HEK293 (cell line): ENCODE measurements at regions not wholly inside any gene's neighbourhood (a gene's known extent, or its start where the extent isn't known, plus 50 kb on each side); places are given as distances from the start of the nearest gene placed in this dataset.

ENCODE experiments used
- CTCF ChIA-PET: fragments of 350-600 bp; formaldehyde crosslinking; extraction: SDS; loops from one replicate; lab custom pipeline; 2021; ENCODE audit warnings: antibody characterized with exemption; lab: Yijun Ruan, JAX
- POLR2A ChIA-PET: fragments of 300-600 bp; formaldehyde crosslinking; extraction: SDS; loops from one replicate; lab custom pipeline; 2020; ENCODE audit warnings: antibody characterized with exemption, inconsistent platforms; lab: Yijun Ruan, JAX
- H3K27ac ChIP-seq: fragments of 200-500 bp; sonication (Bioruptor generic); 2 replicates; pipeline ENCODE4 v1.5.1; 2014; ENCODE audit warnings: low read depth, low read length, control low read depth, inconsistent platforms; ENCODE audit errors: extremely low read depth
- H3K36me3 ChIP-seq, 2 experiments: fragments of 200-500 bp in 1 of 2; sonication (Bioruptor generic) in 1 of 2; 1 replicate in 1 of 2; 2 replicates in 1 of 2; pipeline ENCODE4 v1.5.1; 2014 to 2017; ENCODE audit warnings: inconsistent platforms in 2 of 2, low read length in 2 of 2; ENCODE audit not compliant: control insufficient read depth in 2 of 2, insufficient read depth in 1 of 2
- H3K4me1 ChIP-seq: fragments of 200-500 bp; sonication (Bioruptor generic); 2 replicates; pipeline ENCODE4 v1.5.1; 2014; ENCODE audit warnings: mild to moderate bottlenecking, low read length, inconsistent platforms; ENCODE audit not compliant: control insufficient read depth, insufficient read depth
- H3K4me3 ChIP-seq: 2 replicates; pipeline ENCODE4 v1.5.1; 2011; ENCODE audit warnings: low read depth, mild to moderate bottlenecking, control low read depth, low read length, moderate library complexity
- H3K9me3 ChIP-seq: fragments of 200-500 bp; sonication (Bioruptor generic); 2 replicates; pipeline ENCODE4 v1.5.1; 2014; ENCODE audit warnings: low read depth, low read length, inconsistent platforms; ENCODE audit not compliant: control insufficient read depth, insufficient read depth
- KLF7 ChIP-seq: fragments of 450-650 bp; formaldehyde crosslinking; IDR thresholded peaks from 2 replicates; pipeline ENCODE4 v1.5.1; 2016; ENCODE audit warnings: missing biosample characterization, missing genetic modification characterization, borderline replicate concordance
- MEIS1 ChIP-seq: sonication (generic); formaldehyde crosslinking; IDR thresholded peaks from 2 replicates; pipeline ENCODE4 v1.8.1; 2022; ENCODE audit warnings: missing genetic modification reagents, mild to moderate bottlenecking, borderline replicate concordance
- MZF1 ChIP-seq: fragments of 450-650 bp; formaldehyde crosslinking; IDR thresholded peaks from 2 replicates; pipeline ENCODE4 v1.5.1; 2017; ENCODE audit warnings: missing biosample characterization, missing genetic modification characterization, borderline replicate concordance
- RBAK ChIP-seq: fragments of 450-650 bp; formaldehyde crosslinking; IDR thresholded peaks from 2 replicates; pipeline ENCODE4 v1.5.1; 2016; ENCODE audit warnings: missing biosample characterization, missing genetic modification characterization
- SCRT1 ChIP-seq: fragments of 450-650 bp; formaldehyde crosslinking; IDR thresholded peaks from 2 replicates; pipeline ENCODE4 v1.5.1; 2016; ENCODE audit warnings: missing biosample characterization, missing genetic modification characterization, borderline replicate concordance
- ZBTB48 ChIP-seq: fragments of 450-650 bp; formaldehyde crosslinking; IDR thresholded peaks from 2 replicates; pipeline ENCODE4 v1.5.1; 2016; ENCODE audit warnings: missing biosample characterization, missing genetic modification characterization
- ZFP69B ChIP-seq: fragments of 450-650 bp; formaldehyde crosslinking; IDR thresholded peaks from 2 replicates; pipeline ENCODE4 v1.5.1; 2016; ENCODE audit warnings: missing biosample characterization, missing genetic modification characterization
- ZNF146 ChIP-seq: fragments of 450-650 bp; formaldehyde crosslinking; IDR thresholded peaks from 2 replicates; pipeline ENCODE4 v1.5.1; 2016; ENCODE audit warnings: missing biosample characterization, missing genetic modification characterization
- ZNF2 ChIP-seq: fragments of 450-650 bp; formaldehyde crosslinking; IDR thresholded peaks from 2 replicates; pipeline ENCODE4 v1.5.1; 2016; ENCODE audit warnings: missing biosample characterization, missing genetic modification characterization
- ZNF202 ChIP-seq: fragments of 450-650 bp; formaldehyde crosslinking; IDR thresholded peaks from 2 replicates; pipeline ENCODE4 v1.5.1; 2016; ENCODE audit warnings: missing biosample characterization, missing genetic modification characterization, borderline replicate concordance
- ZNF274 ChIP-seq, 2 experiments: fragments of 200-500 bp in 1 of 2; fragments of 450-650 bp in 1 of 2; sonication (Bioruptor generic) in 1 of 2; formaldehyde crosslinking in 1 of 2; IDR thresholded peaks; 2 replicates each; pipeline versions ENCODE4 v1.5.1 to v1.6.1; 2014 to 2016; ENCODE audit warnings: borderline replicate concordance in 1 of 2, inconsistent platforms in 1 of 2, low read length in 1 of 2, missing biosample characterization in 1 of 2, missing genetic modification characterization in 1 of 2
- ZNF501 ChIP-seq: fragments of 450-650 bp; formaldehyde crosslinking; IDR thresholded peaks from 2 replicates; pipeline ENCODE4 v1.5.1; 2016; ENCODE audit warnings: missing biosample characterization, missing genetic modification characterization
- ZNF510 ChIP-seq: fragments of 450-650 bp; formaldehyde crosslinking; IDR thresholded peaks from 2 replicates; pipeline ENCODE4 v1.5.1; 2018; ENCODE audit warnings: mild to moderate bottlenecking, missing genetic modification characterization, missing biosample characterization; ENCODE audit not compliant: insufficient replicate concordance
- ZNF558 ChIP-seq: fragments of 450-650 bp; formaldehyde crosslinking; IDR thresholded peaks from 2 replicates; pipeline ENCODE4 v1.5.1; 2016; ENCODE audit warnings: missing biosample characterization, missing genetic modification characterization
- ZNF596 ChIP-seq: fragments of 450-650 bp; IDR thresholded peaks from 2 replicates; pipeline ENCODE4 v1.5.0; 2018; ENCODE audit warnings: missing biosample characterization, mild to moderate bottlenecking, missing genetic modification characterization, moderate library complexity
- ZNF610 ChIP-seq: fragments of 450-650 bp; formaldehyde crosslinking; IDR thresholded peaks from 2 replicates; pipeline ENCODE4 v1.5.1; 2016; ENCODE audit warnings: missing biosample characterization, missing genetic modification characterization, borderline replicate concordance
- ZNF621 ChIP-seq: fragments of 450-650 bp; formaldehyde crosslinking; IDR thresholded peaks from 2 replicates; pipeline ENCODE4 v1.5.1; 2017; ENCODE audit warnings: missing biosample characterization, missing genetic modification characterization
- ZNF792 ChIP-seq: fragments of 450-650 bp; formaldehyde crosslinking; IDR thresholded peaks from 2 replicates; pipeline ENCODE4 v1.5.1; 2016; ENCODE audit warnings: missing biosample characterization, missing genetic modification characterization
- ZNF830 ChIP-seq: fragments of 450-650 bp; IDR thresholded peaks from 2 replicates; pipeline ENCODE4 v1.5.0; 2018; ENCODE audit warnings: missing biosample characterization, missing genetic modification characterization, low read depth, mild to moderate bottlenecking, moderate library complexity
- ZXDB ChIP-seq: fragments of 450-650 bp; formaldehyde crosslinking; IDR thresholded peaks from 2 replicates; pipeline ENCODE4 v1.5.1; 2016; ENCODE audit warnings: missing biosample characterization, missing genetic modification characterization
- TF ChIP-seq, protein P1 (sequence below): fragments of 450-650 bp; formaldehyde crosslinking; IDR thresholded peaks from 2 replicates; pipeline ENCODE4 v1.5.1; 2017; ENCODE audit warnings: missing biosample characterization, missing genetic modification characterization
- TF ChIP-seq, protein P2 (sequence below): fragments of 450-650 bp; formaldehyde crosslinking; IDR thresholded peaks from 2 replicates; pipeline ENCODE4 v1.5.1; 2016; ENCODE audit warnings: missing biosample characterization, missing genetic modification characterization
- TF ChIP-seq, protein P3 (sequence below): fragments of 450-650 bp; formaldehyde crosslinking; IDR thresholded peaks from 2 replicates; pipeline ENCODE4 v1.5.1; 2016; ENCODE audit warnings: missing biosample characterization, missing genetic modification characterization
- TF ChIP-seq, protein P4 (sequence below): fragments of 450-650 bp; IDR thresholded peaks from 2 replicates; pipeline ENCODE4 v1.5.1; 2018; ENCODE audit warnings: missing biosample characterization, missing genetic modification characterization

DNA sequence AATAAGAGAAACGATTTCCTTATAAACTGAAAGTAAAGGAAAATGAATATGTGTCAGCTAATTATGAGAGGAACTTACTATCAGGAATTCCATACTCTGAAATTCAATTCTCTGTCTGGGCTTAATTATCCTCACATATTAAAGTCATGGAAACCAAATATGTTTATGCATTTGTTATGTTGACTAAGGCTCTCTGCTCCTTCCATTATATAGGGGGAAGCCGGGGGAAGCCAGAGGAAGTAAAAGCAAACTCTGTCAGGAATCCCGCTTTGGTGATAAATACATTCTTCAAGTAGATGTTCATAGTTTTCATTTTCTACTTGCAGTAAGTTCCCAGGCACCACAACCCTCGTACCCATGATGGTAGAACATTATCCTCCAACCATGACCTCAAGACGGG is 142.8 kb upstream of the VCX2 start:
- Histone ChIP-seq H3K36me3 (no peaks in the 10 kb centered on the region), H3K4me1 (no peaks in the 10 kb centered on the region), H3K4me3 (no peak overlapping the region), H3K9me3 (no peaks in the 10 kb centered on the region), H3K27ac (no peak overlapping the region)
- ChIA-PET CTCF (no interaction called here), POLR2A (no interaction called here)
- TF ChIP-seq SCRT1 (tag by site-specific recombination) = no peak
- TF ChIP-seq ZNF558 = no peak
- TF ChIP-seq ZXDB (tag by site-specific recombination) = no peak
- TF ChIP-seq MEIS1 (CRISPR knock-in tag) = no peak
- TF ChIP-seq ZNF610 (tag by site-specific recombination) = no peak
- no peak for TF ChIP-seq ZNF792
- TF ChIP-seq, all 188 proteins: peak for 0

DNA sequence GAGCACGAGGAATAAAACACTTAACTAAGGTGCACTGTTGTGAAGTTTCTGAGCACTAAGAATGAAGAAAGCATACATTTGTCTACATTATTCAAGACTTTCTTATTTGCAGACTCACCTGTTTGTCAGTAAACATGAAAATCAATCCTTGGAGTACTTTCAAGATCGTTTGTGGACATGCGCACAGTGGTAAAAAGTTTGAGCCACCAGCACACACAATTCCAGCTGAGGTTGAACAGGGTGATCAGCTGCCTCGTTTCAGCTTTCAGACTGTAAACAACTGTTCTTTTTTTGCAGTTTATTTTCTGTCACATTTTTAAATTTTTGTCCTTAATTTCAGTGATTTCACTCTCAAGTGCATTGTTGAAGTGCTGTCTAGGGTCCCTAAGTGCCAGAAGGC is 143.8 kb upstream of the VCX2 start:
- POLR2A ChIA-PET = no interaction called here
- no peaks in the 10 kb centered on the region for H3K4me1 ChIP-seq
- TF ChIP-seq MZF1 (tag by site-specific recombination) (no peak), ZNF202 (tag by site-specific recombination) (no peak), ZNF830 (no peak), ZNF610 (tag by site-specific recombination) (no peak), ZNF274 (IDR thresholded peaks at IDR 0.05; ENCODE audit: low read length) (no peak), ZNF274 (tag by site-specific recombination; IDR thresholded peaks at IDR 0.05; ENCODE audit: borderline replicate concordance) (no peak)
- TF ChIP-seq, protein P1, sequence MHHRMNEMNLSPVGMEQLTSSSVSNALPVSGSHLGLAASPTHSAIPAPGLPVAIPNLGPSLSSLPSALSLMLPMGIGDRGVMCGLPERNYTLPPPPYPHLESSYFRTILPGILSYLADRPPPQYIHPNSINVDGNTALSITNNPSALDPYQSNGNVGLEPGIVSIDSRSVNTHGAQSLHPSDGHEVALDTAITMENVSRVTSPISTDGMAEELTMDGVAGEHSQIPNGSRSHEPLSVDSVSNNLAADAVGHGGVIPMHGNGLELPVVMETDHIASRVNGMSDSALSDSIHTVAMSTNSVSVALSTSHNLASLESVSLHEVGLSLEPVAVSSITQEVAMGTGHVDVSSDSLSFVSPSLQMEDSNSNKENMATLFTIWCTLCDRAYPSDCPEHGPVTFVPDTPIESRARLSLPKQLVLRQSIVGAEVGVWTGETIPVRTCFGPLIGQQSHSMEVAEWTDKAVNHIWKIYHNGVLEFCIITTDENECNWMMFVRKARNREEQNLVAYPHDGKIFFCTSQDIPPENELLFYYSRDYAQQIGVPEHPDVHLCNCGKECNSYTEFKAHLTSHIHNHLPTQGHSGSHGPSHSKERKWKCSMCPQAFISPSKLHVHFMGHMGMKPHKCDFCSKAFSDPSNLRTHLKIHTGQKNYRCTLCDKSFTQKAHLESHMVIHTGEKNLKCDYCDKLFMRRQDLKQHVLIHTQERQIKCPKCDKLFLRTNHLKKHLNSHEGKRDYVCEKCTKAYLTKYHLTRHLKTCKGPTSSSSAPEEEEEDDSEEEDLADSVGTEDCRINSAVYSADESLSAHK (tag by site-specific recombination) = no peak
- TF ChIP-seq, protein P2, sequence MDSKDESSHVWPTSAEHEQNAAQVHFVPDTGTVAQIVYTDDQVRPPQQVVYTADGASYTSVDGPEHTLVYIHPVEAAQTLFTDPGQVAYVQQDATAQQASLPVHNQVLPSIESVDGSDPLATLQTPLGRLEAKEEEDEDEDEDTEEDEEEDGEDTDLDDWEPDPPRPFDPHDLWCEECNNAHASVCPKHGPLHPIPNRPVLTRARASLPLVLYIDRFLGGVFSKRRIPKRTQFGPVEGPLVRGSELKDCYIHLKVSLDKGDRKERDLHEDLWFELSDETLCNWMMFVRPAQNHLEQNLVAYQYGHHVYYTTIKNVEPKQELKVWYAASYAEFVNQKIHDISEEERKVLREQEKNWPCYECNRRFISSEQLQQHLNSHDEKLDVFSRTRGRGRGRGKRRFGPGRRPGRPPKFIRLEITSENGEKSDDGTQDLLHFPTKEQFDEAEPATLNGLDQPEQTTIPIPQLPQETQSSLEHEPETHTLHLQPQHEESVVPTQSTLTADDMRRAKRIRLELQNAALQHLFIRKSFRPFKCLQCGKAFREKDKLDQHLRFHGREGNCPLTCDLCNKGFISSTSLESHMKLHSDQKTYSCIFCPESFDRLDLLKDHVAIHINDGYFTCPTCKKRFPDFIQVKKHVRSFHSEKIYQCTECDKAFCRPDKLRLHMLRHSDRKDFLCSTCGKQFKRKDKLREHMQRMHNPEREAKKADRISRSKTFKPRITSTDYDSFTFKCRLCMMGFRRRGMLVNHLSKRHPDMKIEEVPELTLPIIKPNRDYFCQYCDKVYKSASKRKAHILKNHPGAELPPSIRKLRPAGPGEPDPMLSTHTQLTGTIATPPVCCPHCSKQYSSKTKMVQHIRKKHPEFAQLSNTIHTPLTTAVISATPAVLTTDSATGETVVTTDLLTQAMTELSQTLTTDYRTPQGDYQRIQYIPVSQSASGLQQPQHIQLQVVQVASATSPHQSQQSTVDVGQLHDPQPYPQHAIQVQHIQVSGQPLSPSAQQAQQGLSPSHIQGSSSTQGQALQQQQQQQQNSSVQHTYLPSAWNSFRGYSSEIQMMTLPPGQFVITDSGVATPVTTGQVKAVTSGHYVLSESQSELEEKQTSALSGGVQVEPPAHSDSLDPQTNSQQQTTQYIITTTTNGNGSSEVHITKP (tag by site-specific recombination) = no peak
- TF ChIP-seq, all 188 proteins: peak for 0
- CTCF ChIA-PET = interaction anchor here (0.6 kb wide), 1 partner anchor 11 kb away, joined by 4 read pairs; no protein-coding TSS in a partner anchor
- H3K4me3 ChIP-seq = no peak overlapping the region
- no peak overlapping the region for H3K27ac ChIP-seq
- H3K9me3 ChIP-seq = no peaks in the 10 kb centered on the region
- H3K36me3 ChIP-seq = no peaks in the 10 kb centered on the region

DNA sequence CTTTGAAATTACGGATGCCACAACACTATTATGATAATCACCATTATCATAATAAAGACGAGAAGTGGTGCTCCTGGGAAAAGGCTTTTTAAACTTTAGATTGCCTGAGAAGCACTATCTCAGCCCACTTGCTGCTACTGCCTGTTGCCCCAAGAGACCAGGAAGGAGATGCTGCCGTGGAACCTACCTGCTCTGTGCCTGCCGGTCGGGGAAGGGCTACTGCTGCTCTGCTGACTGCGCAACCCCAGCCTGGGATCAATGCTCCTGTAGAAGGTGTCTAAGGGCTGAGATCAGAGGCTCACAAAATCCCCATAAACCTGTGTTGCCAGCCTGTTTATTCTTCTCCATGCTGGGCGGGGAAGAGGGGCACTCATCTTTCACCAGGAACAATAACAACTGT is 145.3 kb upstream of the VCX3B start:
- Histone ChIP-seq H3K9me3 (no peaks in the 10 kb centered on the region), H3K4me3 (no peak overlapping the region), H3K4me1 (no peaks in the 10 kb centered on the region), H3K27ac (no peak overlapping the region), H3K36me3 (no peaks in the 10 kb centered on the region)
- POLR2A ChIA-PET = no interaction called here
- CTCF ChIA-PET = interaction anchor here (0.6 kb wide), 1 partner anchor 770 kb away, joined by 5 read pairs; no protein-coding TSS in a partner anchor
- TF ChIP-seq, protein P3, sequence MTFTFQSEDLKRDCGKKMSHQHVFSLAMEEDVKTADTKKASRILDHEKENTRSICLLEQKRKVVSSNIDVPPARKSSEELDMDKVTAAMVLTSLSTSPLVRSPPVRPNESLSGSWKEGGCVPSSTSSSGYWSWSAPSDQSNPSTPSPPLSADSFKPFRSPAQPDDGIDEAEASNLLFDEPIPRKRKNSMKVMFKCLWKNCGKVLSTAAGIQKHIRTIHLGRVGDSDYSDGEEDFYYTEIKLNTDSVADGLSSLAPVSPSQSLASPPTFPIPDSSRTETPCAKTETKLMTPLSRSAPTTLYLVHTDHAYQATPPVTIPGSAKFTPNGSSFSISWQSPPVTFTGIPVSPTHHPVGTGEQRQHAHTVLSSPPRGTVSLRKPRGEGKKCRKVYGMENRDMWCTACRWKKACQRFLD = no peak
- TF ChIP-seq ZNF2 (no peak), ZNF510 (tag by site-specific recombination) (no peak), ZFP69B (tag by site-specific recombination) (no peak), ZNF621 (tag by site-specific recombination) (no peak), ZNF146 (no peak), RBAK (tag by site-specific recombination) (no peak), KLF7 (no peak), ZNF596 (no peak), ZNF501 (no peak), ZBTB48 (tag by site-specific recombination) (no peak)
- TF ChIP-seq, protein P4, sequence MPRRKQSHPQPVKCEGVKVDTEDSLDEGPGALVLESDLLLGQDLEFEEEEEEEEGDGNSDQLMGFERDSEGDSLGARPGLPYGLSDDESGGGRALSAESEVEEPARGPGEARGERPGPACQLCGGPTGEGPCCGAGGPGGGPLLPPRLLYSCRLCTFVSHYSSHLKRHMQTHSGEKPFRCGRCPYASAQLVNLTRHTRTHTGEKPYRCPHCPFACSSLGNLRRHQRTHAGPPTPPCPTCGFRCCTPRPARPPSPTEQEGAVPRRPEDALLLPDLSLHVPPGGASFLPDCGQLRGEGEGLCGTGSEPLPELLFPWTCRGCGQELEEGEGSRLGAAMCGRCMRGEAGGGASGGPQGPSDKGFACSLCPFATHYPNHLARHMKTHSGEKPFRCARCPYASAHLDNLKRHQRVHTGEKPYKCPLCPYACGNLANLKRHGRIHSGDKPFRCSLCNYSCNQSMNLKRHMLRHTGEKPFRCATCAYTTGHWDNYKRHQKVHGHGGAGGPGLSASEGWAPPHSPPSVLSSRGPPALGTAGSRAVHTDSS (tag by site-specific recombination) = no peak
